ENCODE measurements at regions not wholly inside any gene's neighbourhood (a gene's known extent, or its start where the extent isn't known, plus 50 kb on each side); places are given as distances from the start of the nearest gene placed in this dataset.

DNA sequence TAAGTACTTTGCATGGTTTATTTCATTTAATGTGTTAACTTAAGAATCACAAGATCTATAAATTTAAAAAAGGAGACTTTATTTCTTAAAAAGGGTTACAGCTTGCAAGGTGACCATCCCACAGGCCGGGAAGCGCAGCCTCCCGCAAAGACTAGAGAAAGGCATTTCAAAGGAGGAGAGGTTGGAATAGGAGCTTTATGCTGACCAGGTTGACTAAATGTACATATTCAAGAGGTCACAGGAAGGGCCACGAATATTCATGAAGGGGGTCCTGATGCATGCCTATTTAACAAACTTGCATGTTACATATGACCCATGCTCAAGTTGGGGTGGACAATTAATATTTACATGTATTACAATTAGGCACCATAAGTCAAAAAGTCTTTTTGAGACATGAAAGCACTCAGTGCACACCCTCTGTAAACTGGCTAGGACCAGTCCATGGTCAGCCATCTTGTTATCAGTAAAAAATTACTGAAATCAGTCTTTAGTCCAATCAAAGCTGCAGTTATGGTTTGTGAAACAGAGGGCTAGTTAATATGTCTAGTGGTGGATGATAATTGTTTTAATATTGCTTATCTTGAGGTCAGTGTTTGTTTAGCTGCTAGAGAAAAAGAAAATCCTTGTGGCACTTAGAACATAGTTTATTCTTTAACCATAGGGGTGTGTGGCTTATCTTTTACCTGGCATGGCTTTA, 169.3 kb downstream of the KCNE4 start:
- POLR2A ChIA-PET = no interaction called here
- CTCF ChIA-PET = no interaction called here

DNA sequence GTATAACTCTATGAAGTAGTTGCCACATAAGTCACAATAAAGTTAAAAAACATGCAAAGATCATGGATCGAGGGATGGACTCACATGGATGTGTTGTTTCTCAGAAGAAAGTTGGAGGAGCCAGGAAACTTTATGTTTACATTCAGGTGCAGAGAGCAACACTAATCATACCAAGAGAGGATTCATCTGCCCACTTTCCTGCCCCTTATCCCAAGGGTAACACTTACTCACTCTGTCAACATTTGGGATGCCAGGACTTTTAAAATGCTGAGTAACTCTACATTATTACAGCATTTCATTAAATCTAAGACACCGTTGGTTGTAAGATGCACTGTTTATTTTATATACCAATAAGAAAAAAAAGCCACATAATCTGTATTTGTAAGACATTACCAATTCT, 170.4 kb downstream of the KCNE4 start:
- ChIA-PET POLR2A (no interaction called here), CTCF (no interaction called here)

DNA sequence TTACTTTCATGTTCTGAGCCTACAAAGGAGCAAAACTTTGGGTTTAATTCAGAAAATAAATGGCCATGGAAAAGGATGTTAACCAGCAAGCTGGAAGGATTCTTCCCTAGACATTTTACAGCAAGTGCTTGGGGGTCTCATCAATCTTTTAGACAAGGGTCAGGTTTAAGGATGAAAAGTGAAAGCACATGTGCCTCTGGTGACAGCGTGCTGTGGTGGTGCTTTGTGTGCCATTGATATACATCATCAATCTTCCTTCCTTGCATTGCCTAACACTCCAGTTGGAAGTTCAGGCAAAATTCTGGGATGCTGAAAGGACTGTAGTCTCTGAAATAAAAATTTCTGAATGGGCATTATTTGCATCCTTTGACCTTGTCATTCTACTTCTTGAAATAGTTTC, 171.2 kb downstream of the KCNE4 start:
- POLR2A ChIA-PET = no interaction called here

DNA sequence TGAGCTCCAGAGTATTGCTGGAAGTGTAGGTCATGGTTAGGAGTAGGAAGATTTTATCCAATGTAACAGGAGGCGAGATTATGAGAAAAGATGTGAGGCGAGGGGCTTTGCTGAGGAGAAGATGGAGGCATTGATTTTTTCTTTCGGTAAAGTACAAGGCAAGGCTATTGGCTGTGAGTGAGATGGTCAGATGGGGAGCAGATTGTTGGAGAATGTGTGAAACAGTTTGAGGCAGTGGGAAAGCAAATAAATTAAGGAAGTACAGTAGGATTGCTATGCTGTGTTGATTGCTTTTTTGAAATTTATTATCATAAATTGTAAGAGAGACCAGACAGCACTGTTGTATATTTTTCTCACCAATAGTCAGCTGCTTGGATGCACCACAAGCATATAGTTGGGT, 173.3 kb downstream of the KCNE4 start:
- CTCF ChIA-PET = no interaction called here
- POLR2A ChIA-PET = no interaction called here

More for the DNA sequence above, 171.2 kb downstream of the KCNE4 start:
- CTCF ChIA-PET = no interaction called here

DNA sequence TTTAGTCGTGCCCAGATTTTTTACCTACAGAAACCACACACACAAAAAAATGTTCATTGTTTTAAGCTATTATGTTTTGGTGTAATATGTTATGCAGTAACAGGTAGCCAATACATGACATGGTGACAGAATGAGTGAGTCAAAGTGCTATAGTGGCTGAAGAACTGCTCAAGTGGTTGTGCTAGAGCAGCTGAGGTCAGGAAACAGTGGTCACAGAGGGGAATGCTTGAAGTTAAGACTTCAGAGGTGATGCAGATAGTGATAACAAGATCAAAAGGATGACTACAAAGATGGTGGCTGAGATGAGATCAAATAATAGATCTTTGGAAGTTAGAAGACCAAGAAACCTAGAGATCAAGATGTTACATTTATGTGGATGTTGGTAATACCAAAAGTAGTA, 174.3 kb downstream of the KCNE4 start:
- ChIA-PET POLR2A (no interaction called here), CTCF (no interaction called here)

DNA sequence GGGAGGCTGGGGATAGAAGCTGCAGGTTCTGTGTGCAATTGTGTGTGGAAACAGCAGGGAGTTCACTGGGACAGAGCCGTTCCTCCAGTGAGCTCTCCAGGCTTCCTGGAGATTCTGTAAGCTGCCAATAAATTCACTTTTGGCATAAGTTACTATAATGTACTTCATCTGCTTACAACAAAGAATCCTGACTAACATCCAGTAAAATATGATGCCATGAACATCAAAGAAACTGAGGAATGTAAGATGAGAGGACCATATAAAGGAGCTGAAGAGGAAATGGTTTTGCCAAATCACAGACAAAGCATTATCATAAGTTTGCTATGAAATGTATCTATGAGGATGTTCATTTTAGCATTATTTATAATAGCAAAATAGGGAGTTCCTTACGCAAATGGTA, 175.3 kb downstream of the KCNE4 start:
- POLR2A ChIA-PET = no interaction called here
- CTCF ChIA-PET = no interaction called here

DNA sequence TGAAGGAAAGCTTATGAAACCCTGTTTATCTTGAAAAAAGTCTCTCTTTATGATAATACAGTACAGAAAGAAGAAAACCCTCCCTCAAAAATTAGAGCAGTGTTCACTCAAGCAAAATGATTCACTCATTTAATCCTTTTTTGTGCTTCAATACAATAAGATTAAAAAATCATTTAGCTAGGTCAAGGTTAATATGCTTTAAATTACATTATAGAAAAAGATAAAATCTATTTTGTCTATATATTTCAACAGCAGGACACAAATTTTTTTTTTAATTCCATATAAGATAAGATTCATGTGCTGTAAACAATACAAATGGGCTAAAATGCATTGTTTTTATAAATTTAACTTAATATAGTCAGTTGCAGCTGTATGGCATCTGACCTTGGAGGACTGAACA, 176.9 kb downstream of the KCNE4 start:
- POLR2A ChIA-PET = no interaction called here
- CTCF ChIA-PET = no interaction called here

DNA sequence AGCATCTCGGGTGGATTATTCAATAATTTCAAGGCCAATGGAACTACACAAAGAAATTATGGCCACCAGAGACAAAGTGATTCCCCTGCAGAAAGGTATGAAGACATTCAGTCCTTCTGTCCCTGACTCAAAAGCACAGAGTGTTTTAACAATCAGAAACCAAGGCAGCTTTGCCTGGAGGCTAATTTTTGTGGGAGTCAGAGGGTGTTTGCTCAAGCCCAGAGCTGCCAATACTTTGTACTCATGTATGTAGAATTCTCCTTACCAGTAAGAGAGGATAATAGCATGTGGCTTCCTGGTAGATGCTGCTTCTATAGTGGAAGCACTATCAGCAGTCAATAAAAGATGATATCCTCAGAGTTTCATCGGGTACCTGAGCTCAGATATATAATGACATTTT, 178.4 kb downstream of the KCNE4 start:
- ChIA-PET CTCF (no interaction called here), POLR2A (no interaction called here)

DNA sequence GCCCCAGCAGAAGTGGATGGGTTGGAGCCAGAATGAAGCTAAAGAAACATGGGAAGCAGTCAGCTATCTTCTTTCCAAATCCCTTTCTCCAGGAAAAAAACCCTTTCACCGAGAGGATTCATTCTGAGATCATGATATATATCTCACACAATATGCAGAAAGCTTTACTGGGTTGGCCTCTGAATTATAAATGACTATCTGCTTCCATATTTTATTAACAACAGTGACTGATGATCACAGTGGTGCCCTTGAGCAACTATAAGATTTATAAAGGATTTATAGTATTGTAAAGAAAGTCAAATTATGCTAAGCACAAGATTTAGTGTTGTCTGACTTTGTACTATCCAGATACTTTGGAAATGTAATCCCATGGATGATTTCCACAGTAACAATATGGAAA, 180.3 kb downstream of the KCNE4 start:
- POLR2A ChIA-PET = no interaction called here
- CTCF ChIA-PET = no interaction called here

DNA sequence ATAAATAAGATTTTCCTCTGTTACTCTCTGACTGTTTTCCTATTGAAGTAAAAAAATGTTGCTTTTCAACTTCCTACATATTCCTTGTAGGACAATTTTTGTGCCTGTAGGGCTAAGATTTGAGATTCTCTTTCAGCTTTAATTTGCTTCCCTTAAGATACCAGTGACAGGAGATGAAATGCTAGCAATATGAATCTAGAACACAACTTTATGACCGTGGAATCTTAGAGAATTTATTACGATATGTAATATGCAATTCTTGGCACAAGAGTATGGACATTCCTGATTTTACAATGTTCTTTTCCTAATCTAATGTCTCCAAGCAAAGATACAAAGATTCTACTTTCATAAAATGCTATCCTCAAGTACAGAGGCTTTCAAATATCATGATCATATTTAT, 180.9 kb downstream of the KCNE4 start:
- ChIA-PET CTCF (no interaction called here), POLR2A (no interaction called here)

DNA sequence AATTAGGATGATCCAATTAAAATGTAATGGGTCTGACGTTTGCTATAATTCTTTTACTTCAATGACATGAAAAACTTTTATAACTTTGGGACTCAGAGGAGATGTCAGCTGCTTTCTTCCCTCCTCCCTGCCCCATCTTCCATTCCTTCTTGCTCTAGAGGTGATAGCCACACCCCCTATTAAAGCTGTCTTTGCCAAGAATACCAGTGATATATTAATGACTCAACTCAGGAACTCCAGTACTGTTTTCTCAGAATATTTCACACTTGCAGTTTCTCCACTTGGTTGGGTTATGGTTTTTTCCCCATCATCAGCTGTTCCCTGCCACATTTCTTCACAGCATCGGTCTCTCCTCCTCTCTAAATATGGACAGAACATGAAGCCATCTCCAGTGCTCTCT, 184.0 kb downstream of the KCNE4 start:
- ChIA-PET CTCF (no interaction called here), POLR2A (no interaction called here)

DNA sequence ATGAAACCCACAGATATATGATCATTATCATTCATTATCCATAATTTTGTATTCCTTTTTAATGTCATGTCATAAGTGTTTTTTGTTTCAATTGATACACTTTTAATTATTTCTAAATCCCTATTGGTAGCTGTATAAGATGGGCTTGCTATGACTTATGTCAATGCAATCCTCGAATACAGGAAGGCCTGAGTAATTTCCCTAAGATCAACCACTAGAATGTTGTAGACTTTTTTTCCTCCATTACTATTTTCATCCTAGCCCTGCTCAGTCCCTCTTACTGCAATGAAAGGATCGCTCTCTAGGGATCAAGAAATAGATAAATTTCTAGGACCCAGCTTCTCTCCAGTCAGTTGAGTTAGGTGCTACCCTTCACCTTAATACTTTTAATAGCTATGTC, 186.3 kb downstream of the KCNE4 start:
- ChIA-PET POLR2A (interaction anchor here (0.6 kb wide), 1 partner anchor 64 kb away, joined by 4 read pairs; no protein-coding TSS in a partner anchor), CTCF (no interaction called here)

DNA sequence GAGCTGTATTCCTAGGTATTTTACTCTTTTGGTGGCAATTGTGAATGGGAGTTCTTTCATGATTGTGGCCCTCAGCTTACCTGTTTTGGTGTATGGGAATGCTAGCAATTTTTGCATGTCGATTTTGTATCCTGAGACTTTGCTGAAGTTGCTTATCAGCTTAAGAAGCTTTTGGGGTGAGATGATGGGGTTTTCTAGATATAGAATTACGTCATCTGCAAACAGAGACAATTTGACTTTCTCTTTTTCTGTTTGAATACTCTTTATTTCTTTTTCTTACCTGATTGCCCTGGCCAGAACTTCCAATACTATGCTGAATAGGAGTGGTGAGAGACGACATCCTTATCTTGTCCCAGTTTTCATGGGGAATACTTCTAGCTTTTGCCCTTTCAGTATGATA, 191.2 kb downstream of the KCNE4 start:
- POLR2A ChIA-PET = no interaction called here
- CTCF ChIA-PET = no interaction called here

DNA sequence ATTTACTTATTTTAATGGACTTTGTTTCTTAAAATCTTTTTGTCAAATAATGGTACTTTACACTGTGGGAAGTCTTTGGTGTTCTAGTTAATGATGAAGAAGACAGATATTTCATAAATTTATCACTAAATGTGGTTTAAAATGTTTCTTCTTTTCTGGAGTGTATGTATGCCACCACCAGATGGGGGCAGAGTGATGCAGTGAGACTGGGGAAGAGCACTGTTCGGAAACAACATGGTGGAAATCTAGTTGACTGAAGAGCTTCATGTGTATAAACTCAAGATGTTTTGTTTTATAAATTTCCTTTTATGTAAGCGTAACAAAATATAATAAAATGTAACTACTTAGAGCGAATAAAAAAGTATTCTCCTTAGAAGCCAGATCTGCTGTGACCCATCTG, 195.1 kb downstream of the KCNE4 start:
- POLR2A ChIA-PET = no interaction called here
- CTCF ChIA-PET = no interaction called here

DNA sequence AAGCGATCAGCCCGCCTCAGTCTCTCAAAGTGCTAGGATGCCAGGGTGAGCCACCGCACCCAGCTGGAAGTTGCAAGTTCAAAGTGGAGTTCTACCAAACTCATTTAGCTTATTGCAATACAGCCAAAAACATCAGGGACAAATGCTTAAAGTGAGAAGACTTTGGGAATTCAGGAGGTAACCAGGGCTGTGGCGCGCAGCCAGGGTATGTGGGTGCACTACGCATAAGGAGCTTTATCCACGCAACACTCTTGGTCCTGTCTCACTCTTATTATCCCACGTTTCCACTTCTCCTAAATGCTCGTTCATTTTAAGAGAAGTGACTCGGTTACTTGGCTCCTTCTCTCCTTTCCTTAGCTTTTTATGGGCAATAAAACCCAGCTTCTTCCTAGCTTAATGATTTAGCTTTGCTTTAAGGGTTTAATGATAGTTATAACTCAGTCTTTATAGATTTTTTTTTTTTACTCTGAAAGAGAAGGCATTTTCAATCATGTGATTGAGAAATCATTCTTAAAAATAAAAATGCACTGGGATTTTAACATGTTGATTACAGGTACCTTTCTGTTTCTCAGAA, 199.8 kb downstream of the KCNE4 start:
- POLR2A ChIA-PET = no interaction called here
- CTCF ChIA-PET = no interaction called here

DNA sequence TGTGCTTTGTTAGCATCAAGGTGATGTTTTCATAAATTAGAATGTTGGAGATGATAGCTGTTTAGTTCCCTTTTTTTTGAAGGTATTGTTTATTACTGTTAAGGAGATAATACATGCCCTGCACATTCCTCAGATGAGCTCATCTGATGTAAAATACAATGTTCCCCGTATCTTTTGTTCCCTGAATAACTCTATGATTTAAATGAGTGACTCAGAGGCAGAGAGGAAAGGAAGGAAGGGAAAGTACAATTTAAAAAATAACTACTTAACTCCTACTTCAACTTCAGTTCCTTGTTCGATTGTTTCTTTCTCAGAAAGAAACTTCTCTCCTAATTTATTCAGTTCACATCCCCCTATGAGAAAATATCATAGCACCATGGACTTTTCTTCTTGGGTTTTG, 208.7 kb downstream of the KCNE4 start:
- ChIA-PET POLR2A (no interaction called here), CTCF (no interaction called here)

DNA sequence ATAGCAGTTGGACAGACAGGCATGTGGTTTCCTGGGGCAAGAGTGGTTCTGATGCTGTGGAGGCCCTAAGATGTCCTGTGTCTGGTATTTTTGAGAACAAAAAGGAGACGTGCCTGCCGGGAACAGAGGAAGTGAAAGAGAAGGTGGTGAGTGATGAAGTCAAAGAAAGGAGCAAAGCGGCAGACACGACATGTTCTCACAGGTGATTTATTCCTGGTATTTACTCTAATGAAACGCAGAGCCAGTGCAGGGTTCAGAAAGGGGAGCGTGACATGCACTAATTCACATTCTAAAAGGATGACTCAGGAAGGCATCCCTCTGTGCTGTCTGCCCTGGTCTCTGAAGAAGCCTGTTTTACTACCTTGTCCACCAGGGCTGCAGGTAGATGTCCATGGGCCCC, 211.0 kb downstream of the KCNE4 start:
- ChIA-PET POLR2A (no interaction called here), CTCF (no interaction called here)

DNA sequence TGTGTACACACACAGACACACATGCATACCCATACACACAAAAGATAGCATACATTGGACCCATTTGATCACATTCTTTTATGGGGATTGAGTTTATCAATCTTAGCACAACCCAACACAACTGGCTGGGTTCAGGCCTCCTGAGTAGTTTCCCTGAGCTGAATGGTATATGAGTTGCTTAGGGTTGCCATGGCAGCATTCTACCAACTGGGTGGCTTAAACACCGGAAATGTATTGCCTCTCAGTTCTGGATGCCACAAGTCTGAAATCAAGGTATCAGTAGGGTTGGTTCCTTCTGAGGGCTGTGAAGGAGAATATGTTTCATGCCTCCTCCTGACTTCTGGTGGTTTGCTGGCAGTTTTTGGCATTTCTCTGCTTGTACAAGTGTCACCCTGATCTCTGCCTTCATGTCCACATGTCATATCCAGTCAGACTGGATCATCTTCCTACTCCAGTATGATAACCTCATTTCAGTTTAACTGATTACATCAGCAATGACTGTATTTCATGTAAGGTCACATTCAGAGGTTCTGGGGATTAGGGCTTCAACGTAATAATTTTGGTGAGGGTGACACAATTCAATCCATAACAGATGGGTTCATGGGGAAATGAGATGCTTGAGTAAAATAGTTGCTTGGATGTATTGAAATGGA, 212.7 kb downstream of the KCNE4 start:
- ChIA-PET CTCF (no interaction called here), POLR2A (no interaction called here)

DNA sequence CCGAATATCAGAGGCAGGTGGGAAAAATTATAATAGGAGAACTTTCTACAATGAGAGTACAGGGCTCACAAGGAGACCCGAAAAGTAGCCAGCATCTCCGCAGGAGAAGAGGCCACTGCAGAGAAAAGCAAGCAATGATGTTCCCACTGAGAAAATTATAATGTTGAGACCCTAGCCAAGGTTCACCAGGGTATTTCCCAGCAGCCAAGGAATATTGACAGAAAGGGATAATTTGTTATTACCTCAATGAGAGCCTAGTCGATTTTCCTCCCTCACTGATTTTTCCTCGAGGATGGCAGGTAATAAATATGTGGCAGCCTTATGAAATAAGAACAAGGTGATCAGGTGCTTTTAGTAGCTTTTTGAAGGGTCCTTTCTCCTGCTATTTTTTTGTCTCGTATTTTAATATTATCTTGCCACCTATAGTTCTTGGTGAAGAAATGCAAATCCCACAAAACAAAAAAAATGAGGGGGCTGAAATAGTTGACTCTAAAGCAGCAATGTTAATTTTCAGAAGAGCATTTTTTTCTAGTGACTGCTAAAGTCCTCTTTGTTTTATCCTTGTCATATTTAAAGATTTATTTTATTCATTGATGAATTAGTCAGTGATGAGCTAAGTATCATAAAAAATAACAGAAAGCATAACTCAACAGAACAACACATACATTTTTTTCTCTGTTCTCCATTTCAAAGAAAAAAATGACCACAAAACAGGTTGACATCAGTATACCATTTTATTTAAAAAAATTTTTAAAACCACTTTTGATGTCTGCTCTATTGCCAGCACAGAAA, 215.4 kb downstream of the KCNE4 start:
- ChIA-PET POLR2A (no interaction called here), CTCF (no interaction called here)

DNA sequence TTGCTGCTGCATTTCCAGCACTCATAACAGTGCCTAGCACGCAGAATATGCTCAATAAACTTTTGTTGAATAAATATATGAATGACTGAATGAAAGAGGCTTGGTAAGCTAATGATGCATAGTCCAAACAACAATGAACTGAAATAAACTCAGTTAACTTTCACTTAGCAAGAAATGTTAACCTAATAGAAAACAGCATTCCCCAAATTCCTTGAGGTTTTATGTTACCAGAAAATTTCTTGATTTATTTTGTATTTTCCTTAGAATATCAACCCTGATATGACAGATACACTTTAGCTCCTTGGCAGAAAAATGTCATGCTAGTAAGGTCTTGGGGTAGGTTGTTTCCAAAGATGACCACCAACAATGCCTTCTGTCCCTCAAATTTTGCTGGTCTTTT, 217.4 kb downstream of the KCNE4 start:
- CTCF ChIA-PET = no interaction called here
- POLR2A ChIA-PET = no interaction called here

DNA sequence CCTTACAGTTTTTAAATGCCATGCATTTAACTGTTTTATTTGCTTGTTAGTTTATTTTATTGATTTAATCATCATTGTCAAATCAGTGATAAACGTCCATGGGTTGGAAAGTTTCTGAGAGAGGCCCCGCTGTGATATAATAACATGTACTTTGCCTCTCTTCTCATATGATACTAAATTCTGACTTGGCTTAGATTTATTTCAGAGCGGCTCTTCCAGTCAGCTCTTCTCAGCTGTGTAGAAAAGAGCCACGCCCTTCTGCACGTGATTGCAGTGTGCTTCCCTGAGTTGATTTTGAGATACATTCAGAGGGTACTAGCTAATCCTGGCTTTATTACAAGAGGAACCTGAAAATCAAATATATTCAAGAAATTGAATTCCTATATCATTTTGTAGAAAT, 218.6 kb downstream of the KCNE4 start:
- ChIA-PET POLR2A (no interaction called here), CTCF (no interaction called here)

All from activated CD8-positive, alpha-beta memory T cell treated with anti-CD3 and anti-CD28 coated beads for 36 hours (primary cell).